Limb (tissue), 2 donors: ENCODE measurements at regions not wholly inside any gene's neighbourhood (a gene's known extent, or its start where the extent isn't known, plus 50 kb on each side); places are given as distances from the start of the nearest gene placed in this dataset.
"Not testable (repeated sequence)": the region's sequence is repeated elsewhere in the genome, so short reads cannot be mapped to it uniquely, and the experiment has no call there.

ENCODE experiments used
- DNase-seq, 2 donors: peaks; one replicate each; pipeline ENCODE4 v3.0.0-alpha.2; 2016; ENCODE audit errors: extremely low spot score in 2 of 2

GRCh38 chr10:35813219-35813618, 171.1 kb upstream of the FZD8 start:
- no peak for DNase-seq

GRCh38 chr10:35808344-35808743, 166.2 kb upstream of the FZD8 start:
- DNase-seq, result no peak

- no peak for DNase-seq
Observed at GRCh38 chr10:35803046-35803445, 160.9 kb upstream of the FZD8 start.

GRCh38 chr10:35797187-35797586, 155.1 kb upstream of the FZD8 start:
- no peak for DNase-seq

- no peak for DNase-seq
Observed at GRCh38 chr10:35795131-35795824, 153.2 kb upstream of the FZD8 start.

GRCh38 chr10:35794703-35795102, 152.6 kb upstream of the FZD8 start:
- DNase-seq, result no peak

GRCh38 chr10:35792291-35792690, 150.2 kb upstream of the FZD8 start:
- DNase-seq, result no peak

GRCh38 chr10:35789996-35790395, 147.9 kb upstream of the FZD8 start:
- DNase-seq, result no peak

GRCh38 chr10:35784751-35785150, 142.7 kb upstream of the FZD8 start:
- no peak for DNase-seq

GRCh38 chr10:35783305-35783838, 141.3 kb upstream of the FZD8 start:
- no peak for DNase-seq

GRCh38 chr10:35781643-35782035, 139.5 kb upstream of the FZD8 start:
- no peak for DNase-seq

- no peak for DNase-seq
Observed at GRCh38 chr10:35780970-35781642, 139.0 kb upstream of the FZD8 start.

- no peak for DNase-seq
Observed at GRCh38 chr10:35778306-35778705, 136.2 kb upstream of the FZD8 start.

GRCh38 chr10:35776557-35776956, 134.5 kb upstream of the FZD8 start:
- not testable (repeated sequence) for DNase-seq

- DNase-seq, result no peak
Observed at GRCh38 chr10:35774109-35774508, 132.0 kb upstream of the FZD8 start.

GRCh38 chr10:35770817-35771355, 128.8 kb upstream of the FZD8 start:
- DNase-seq, result no peak

GRCh38 chr10:35769795-35770194, 127.7 kb upstream of the FZD8 start:
- no peak for DNase-seq

GRCh38 chr10:35768731-35769130, 126.6 kb upstream of the FZD8 start:
- DNase-seq, result no peak

- DNase-seq, result no peak
Observed at GRCh38 chr10:35768011-35768410, 125.9 kb upstream of the FZD8 start.

GRCh38 chr10:35765996-35766395, 123.9 kb upstream of the FZD8 start:
- DNase-seq, result no peak

GRCh38 chr10:35765066-35765527, 123.0 kb upstream of the FZD8 start:
- peak in 1 of 2 donors; percentile 44 for DNase-seq

GRCh38 chr10:35762311-35763030, 120.4 kb upstream of the FZD8 start:
- DNase-seq, result no peak
